ENCODE measurements at regions not wholly inside any gene's neighbourhood (a gene's known extent, or its start where the extent isn't known, plus 50 kb on each side); places are given as distances from the start of the nearest gene placed in this dataset.

DNA sequence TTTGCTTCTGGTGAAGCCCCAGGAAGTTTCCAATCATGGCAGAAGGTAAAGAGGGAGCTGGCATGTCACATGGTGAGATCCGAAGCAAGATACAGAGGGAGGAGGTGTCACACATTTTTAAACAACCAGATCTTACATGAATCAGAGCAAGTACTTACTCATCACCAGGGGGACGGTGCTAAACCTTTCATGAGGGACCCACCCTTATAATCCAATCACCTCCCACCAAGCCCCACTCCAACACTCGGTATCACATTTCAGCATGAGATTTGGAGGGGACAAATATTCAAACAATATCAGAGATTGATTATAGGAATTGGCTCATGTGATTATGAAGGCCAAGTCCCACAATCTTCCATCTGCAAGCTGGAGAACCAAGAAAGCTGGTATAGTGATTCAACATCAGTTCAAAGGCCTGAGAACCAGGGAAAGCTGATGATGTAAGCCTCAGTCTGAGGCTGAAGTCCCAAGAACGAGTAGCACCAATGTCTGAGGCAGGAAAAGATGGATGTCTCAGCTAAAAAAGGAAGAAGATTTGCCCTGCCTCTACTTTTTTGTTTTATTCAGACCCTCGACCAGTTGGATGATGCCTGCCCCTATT lies 58.6 kb upstream of the WDFY2 start:
- ChIA-PET POLR2A (no interaction called here), CTCF (interaction anchor here (1.3 to 1.7 kb wide), 3 partner anchors 11 to 23 kb away, joined by 3 to 5 read pairs (median 5); no protein-coding TSS in a partner anchor)
- DNase-seq (ENCODE audit: extremely low spot score) = no peak
- TF ChIP-seq, protein P1, sequence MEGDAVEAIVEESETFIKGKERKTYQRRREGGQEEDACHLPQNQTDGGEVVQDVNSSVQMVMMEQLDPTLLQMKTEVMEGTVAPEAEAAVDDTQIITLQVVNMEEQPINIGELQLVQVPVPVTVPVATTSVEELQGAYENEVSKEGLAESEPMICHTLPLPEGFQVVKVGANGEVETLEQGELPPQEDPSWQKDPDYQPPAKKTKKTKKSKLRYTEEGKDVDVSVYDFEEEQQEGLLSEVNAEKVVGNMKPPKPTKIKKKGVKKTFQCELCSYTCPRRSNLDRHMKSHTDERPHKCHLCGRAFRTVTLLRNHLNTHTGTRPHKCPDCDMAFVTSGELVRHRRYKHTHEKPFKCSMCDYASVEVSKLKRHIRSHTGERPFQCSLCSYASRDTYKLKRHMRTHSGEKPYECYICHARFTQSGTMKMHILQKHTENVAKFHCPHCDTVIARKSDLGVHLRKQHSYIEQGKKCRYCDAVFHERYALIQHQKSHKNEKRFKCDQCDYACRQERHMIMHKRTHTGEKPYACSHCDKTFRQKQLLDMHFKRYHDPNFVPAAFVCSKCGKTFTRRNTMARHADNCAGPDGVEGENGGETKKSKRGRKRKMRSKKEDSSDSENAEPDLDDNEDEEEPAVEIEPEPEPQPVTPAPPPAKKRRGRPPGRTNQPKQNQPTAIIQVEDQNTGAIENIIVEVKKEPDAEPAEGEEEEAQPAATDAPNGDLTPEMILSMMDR (IDR thresholded peaks at IDR 0.05; ENCODE audit: control extremely low read depth, extremely low read depth, low read depth, missing control alignments) = no peak

DNA sequence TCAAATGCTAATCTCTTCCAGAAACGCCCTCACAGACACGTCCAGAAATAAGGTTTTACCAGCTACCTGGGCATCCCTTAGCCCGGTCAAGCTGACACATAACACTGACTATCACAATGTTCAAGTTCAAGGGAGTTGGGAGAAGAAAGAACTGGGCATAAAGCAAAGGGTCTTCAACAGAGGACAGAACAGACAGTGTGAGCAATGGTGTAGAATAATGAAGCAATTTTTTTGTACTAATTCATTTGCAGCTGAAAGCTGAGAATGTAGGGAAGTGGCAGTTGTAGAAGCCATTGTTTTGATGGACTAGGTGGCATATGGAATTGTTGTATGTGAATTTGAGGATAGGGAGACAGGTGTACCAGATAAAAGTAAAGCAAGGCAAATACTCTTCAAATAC lies 58.1 kb upstream of the WDFY2 start:
- no peak for DNase-seq (ENCODE audit: extremely low spot score)
- TF ChIP-seq, protein P1 (IDR thresholded peaks at IDR 0.05; ENCODE audit: control extremely low read depth, extremely low read depth, low read depth, missing control alignments) = no peak
- CTCF ChIA-PET = interaction anchor here (1.3 to 1.7 kb wide), 3 partner anchors 10 to 22 kb away, joined by 3 to 5 read pairs (median 5); no protein-coding TSS in a partner anchor
- POLR2A ChIA-PET = no interaction called here

DNA sequence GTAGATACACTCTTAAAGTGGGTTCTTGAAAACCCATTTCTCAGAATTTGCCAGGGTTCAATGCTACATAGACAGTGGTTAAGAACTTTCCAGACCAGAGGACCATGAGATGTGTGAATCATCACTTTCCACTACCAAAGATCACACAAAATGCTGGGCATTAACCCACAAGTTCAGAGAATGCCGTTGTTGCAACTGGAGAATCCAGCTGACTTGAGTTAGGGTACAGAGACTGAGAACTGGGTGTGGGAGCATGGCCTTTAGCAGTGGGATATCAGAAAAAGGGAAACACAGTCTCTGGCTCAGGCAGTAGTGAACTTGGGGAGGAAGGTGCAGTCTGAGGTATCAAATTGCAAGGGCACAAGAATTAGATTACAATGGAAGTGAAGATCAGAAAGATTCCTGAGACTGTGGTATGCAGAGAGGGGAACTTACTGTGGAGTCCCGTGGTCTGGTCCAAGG lies 51.5 kb upstream of the WDFY2 start:
- ChIA-PET CTCF (no interaction called here), POLR2A (no interaction called here)
- DNase-seq (ENCODE audit: extremely low spot score) = no peak
- TF ChIP-seq, protein P1 (IDR thresholded peaks at IDR 0.05; ENCODE audit: control extremely low read depth, extremely low read depth, low read depth, missing control alignments) = no peak

DNA sequence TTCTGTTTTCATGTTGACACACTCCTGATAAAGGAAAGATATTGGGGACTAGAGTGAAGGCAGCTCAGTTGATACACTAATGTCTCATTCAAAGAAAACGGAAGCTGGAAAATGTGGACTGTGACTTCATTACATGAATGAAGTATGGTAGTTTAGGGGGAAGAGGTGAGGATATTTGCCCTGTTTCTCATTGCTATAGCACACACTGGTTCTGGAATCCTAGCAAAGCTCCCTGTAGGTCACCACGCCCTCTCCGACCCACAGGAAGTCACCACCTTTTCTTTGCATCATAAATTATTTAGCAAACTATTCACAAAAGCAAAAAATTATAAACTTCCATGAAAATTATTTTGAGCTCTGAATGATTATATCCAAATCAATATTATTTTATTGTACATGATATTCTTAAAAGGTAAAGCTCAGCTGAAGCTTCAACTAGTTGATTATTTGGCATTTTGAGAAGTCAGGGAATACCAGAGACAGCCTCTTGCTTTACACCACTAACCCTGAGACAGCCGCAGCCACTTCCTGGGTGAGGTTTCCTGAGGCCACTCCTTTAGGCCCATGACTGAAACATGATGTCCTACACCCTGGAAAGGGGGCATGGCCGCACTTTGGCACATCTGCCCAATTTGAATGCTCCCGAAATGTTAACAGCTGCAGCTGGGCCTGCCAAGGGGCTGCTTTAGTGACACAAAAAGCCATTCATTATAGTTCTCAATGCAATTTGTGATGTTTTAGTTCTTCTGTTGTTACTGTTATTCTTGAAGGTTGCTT lies 50.0 kb upstream of the WDFY2 start:
- TF ChIP-seq, protein P1 (IDR thresholded peaks at IDR 0.05; ENCODE audit: control extremely low read depth, extremely low read depth, low read depth, missing control alignments) = no peak
- POLR2A ChIA-PET = no interaction called here
- CTCF ChIA-PET = interaction anchor here (1.2 to 1.5 kb wide), 3 partner anchors 14 to 259 kb away, joined by 3 to 5 read pairs (median 3); no protein-coding TSS in a partner anchor
- DNase-seq (ENCODE audit: extremely low spot score) = no peak
